SK-N-MC (cell line): ENCODE measurements at regions not wholly inside any gene's neighbourhood (a gene's known extent, or its start where the extent isn't known, plus 50 kb on each side); places are given as distances from the start of the nearest gene placed in this dataset.

Experiments
- EZH2 ChIP-seq: fragments of 200-600 bp; sonication (generic); IDR thresholded peaks from one replicate; pipeline ENCODE4 v1.6.1; 2017; ENCODE audit warnings: antibody characterized with exemption
- POLR2AphosphoS5 ChIP-seq: IDR thresholded peaks from 2 replicates; pipeline ENCODE4 v1.6.1; 2012; ENCODE audit warnings: mild to moderate bottlenecking, low read depth, low read length, borderline replicate concordance

DNA sequence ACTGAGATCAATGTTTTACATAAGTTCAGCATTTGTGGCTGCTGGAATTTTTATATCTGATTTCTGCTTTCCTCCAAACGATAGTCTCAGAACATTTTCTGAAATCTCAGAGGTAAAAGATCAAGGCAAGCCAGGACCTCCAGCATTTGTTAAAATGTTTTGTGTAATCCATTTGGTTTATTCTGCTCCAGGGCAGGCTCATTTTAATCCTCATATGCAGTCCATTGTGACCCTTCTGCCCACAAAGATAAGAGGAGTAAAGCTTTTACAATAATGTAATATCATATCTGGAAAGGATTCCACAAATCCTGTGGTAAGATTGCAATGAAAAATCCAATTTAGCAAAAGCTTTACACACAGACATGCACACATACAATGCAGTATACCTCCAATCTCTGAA, 55.3 kb upstream of the KCNH5 start:
- no peak for TF ChIP-seq POLR2AphosphoS5
- no peak for TF ChIP-seq EZH2
